ENCODE measurements at regions not wholly inside any gene's neighbourhood (a gene's known extent, or its start where the extent isn't known, plus 50 kb on each side); places are given as distances from the start of the nearest gene placed in this dataset.

GRCh38 chr4:144202081-144202480, 61.6 kb upstream of the GYPA start:
- H3K36me3 ChIP-seq: no peaks in the 10 kb centered on the region

GRCh38 chr4:144203155-144203554, 62.6 kb upstream of the GYPA start:
- Histone ChIP-seq H3K4me3 (no peak overlapping the region), H3K36me3 (no peaks in the 10 kb centered on the region), H3K4me1 (no peaks in the 10 kb centered on the region), H3K9me3 (no peaks in the 10 kb centered on the region), H3K27me3 (no peaks in the 10 kb centered on the region), H3K27ac (no peak overlapping the region)
- no peak for TF ChIP-seq CTCF (IDR thresholded peaks at IDR 0.05)
- intact Hi-C loops (cut with DNase I): no loop called here
- DNase-seq (ENCODE audit: low spot score in 2 of 2): no peak

More at GRCh38 chr4:144202081-144202480, 61.6 kb upstream of the GYPA start:
- Histone ChIP-seq H3K4me1 (no peaks in the 10 kb centered on the region), H3K4me3 (no peak overlapping the region), H3K9me3 (no peaks in the 10 kb centered on the region), H3K27me3 (no peaks in the 10 kb centered on the region), H3K27ac (no peak overlapping the region)
- TF ChIP-seq CTCF (IDR thresholded peaks at IDR 0.05): no peak
- no peak for DNase-seq (ENCODE audit: low spot score in 2 of 2)
- intact Hi-C loops (cut with DNase I): no loop called here

GRCh38 chr4:144204431-144204830, 63.9 kb upstream of the GYPA start:
- H3K36me3 ChIP-seq: no peaks in the 10 kb centered on the region
- intact Hi-C loops (cut with DNase I): no loop called here
- no peak overlapping the region for H3K4me3 ChIP-seq
- no peaks in the 10 kb centered on the region for H3K4me1 ChIP-seq
- DNase-seq (ENCODE audit: low spot score in 2 of 2): no peak
- no peaks in the 10 kb centered on the region for H3K27me3 ChIP-seq
- no peak overlapping the region for H3K27ac ChIP-seq
- no peak for TF ChIP-seq CTCF (IDR thresholded peaks at IDR 0.05)
- no peaks in the 10 kb centered on the region for H3K9me3 ChIP-seq

GRCh38 chr4:144206711-144207110, 66.2 kb upstream of the GYPA start:
- no peaks in the 10 kb centered on the region for H3K27me3 ChIP-seq
- intact Hi-C loops (cut with DNase I): no loop called here
- TF ChIP-seq CTCF (IDR thresholded peaks at IDR 0.05): no peak

GRCh38 chr4:144208074-144208473, 67.6 kb upstream of the GYPA start:
- H3K27ac ChIP-seq: no peak overlapping the region
- no peaks in the 10 kb centered on the region for H3K4me1 ChIP-seq
- intact Hi-C loops (cut with DNase I): no loop called here
- DNase-seq (ENCODE audit: low spot score in 2 of 2): no peak
- H3K4me3 ChIP-seq: no peak overlapping the region
- H3K36me3 ChIP-seq: no peaks in the 10 kb centered on the region
- H3K27me3 ChIP-seq: no peaks in the 10 kb centered on the region
- TF ChIP-seq CTCF (IDR thresholded peaks at IDR 0.05): no peak
- no peaks in the 10 kb centered on the region for H3K9me3 ChIP-seq

More at GRCh38 chr4:144206711-144207110, 66.2 kb upstream of the GYPA start:
- no peaks in the 10 kb centered on the region for H3K36me3 ChIP-seq
- no peak overlapping the region for H3K4me3 ChIP-seq
- H3K9me3 ChIP-seq: no peaks in the 10 kb centered on the region
- no peak overlapping the region for H3K27ac ChIP-seq
- DNase-seq (ENCODE audit: low spot score in 2 of 2): no peak
- H3K4me1 ChIP-seq: no peaks in the 10 kb centered on the region

GRCh38 chr4:144209491-144209890, 69.0 kb upstream of the GYPA start:
- Histone ChIP-seq H3K9me3 (no peaks in the 10 kb centered on the region), H3K36me3 (no peaks in the 10 kb centered on the region), H3K4me3 (no peak overlapping the region), H3K4me1 (no peaks in the 10 kb centered on the region), H3K27me3 (no peaks in the 10 kb centered on the region), H3K27ac (no peak overlapping the region)
- intact Hi-C loops (cut with DNase I): no loop called here
- no peak for DNase-seq (ENCODE audit: low spot score in 2 of 2)
- no peak for TF ChIP-seq CTCF (IDR thresholded peaks at IDR 0.05)
